Endothelial cell of umbilical vein (primary cell): ENCODE measurements at regions not wholly inside any gene's neighbourhood (a gene's known extent, or its start where the extent isn't known, plus 50 kb on each side); places are given as distances from the start of the nearest gene placed in this dataset.

Source experiments
- BruUV-seq: library from RNA; stranded (reverse); fragments of 400-500 nt; replicated peaks from 2 replicates; lab custom pipeline; 2021; lab: Mats Ljungman, UMichigan
- CTCF ChIA-PET: fragments of 300-600, 350-600 bp; sonication (Branson Sonifier 250); formaldehyde crosslinking; loops from one replicate; lab custom pipeline; 2021; ENCODE audit warnings: antibody characterized with exemption, inconsistent platforms; lab: Charles Lee
- POLR2A ChIA-PET: fragments of 300-600, 350-600 bp; sonication (Branson Sonifier 250); formaldehyde crosslinking; loops from one replicate; lab custom pipeline; 2021; ENCODE audit warnings: antibody characterized with exemption, inconsistent platforms; lab: Charles Lee
- DNase-seq: peaks from one replicate; pipeline ENCODE4 v3.0.0-alpha.2; 2011; ENCODE audit warnings: low read depth, low spot score
- FAIRE-seq: peaks from 2 replicates; lab custom pipeline; 2011; peaks lifted over from hg19 to GRCh38; lab: Jason Lieb, UNC
- H2AFZ ChIP-seq: 2 replicates; pipeline ENCODE4 v1.6.0; 2012; ENCODE audit warnings: low read depth, low read length, control low read depth, inconsistent platforms
- H3K27ac ChIP-seq: 2 replicates; pipeline ENCODE4 v1.5.1; 2011; ENCODE audit warnings: low read depth, mild to moderate bottlenecking, control low read depth, low read length, moderate library complexity; ENCODE audit not compliant: insufficient read depth
- H3K27me3 ChIP-seq, 2 experiments: 2 replicates each; pipeline versions ENCODE4 v1.6.0 to v1.6.1; 2011; ENCODE audit warnings: low read length in 2 of 2, mixed read lengths in 1 of 2; ENCODE audit not compliant: control insufficient read depth in 2 of 2, insufficient read depth in 2 of 2
- H3K36me3 ChIP-seq, 2 experiments: 2 replicates in 1 of 2; 3 replicates in 1 of 2; pipeline ENCODE4 v1.5.1; 2011; ENCODE audit warnings: low read length in 2 of 2, mild to moderate bottlenecking in 1 of 2, moderate library complexity in 1 of 2; ENCODE audit not compliant: control insufficient read depth in 2 of 2, insufficient read depth in 2 of 2; ENCODE audit errors: extremely low read depth in 1 of 2
- H3K4me1 ChIP-seq: 3 replicates; pipeline ENCODE4 v1.5.1; 2011; ENCODE audit warnings: mild to moderate bottlenecking, low read length; ENCODE audit not compliant: control insufficient read depth, insufficient read depth; ENCODE audit errors: extremely low read depth
- H3K4me2 ChIP-seq: 2 replicates; pipeline ENCODE4 v1.6.1; 2011; ENCODE audit warnings: low read length, control low read depth, mixed read lengths; ENCODE audit not compliant: insufficient read depth
- H3K4me3 ChIP-seq, 3 experiments: fragments of 200-600 bp in 1 of 3; sonication (generic), shearing (Covaris generic) in 1 of 3; replicated peaks in 1 of 3; 2 replicates each; pipeline ENCODE4 v1.5.1; 2011 to 2016; ENCODE audit warnings: control low read depth in 3 of 3, low read length in 3 of 3, mild to moderate bottlenecking in 2 of 3, inconsistent platforms in 1 of 3, low read depth in 1 of 3, moderate library complexity in 1 of 3; ENCODE audit not compliant: insufficient read depth in 1 of 3
- H3K79me2 ChIP-seq: 2 replicates; pipeline ENCODE4 v1.6.0; 2012; ENCODE audit warnings: low read length, inconsistent platforms; ENCODE audit not compliant: control insufficient read depth, insufficient read depth
- H3K9ac ChIP-seq: replicated peaks from 2 replicates; pipeline ENCODE3; 2011; ENCODE audit warnings: low read length, control low read depth; ENCODE audit not compliant: insufficient read depth; ENCODE audit errors: extremely low read depth
- H3K9me1 ChIP-seq: replicated peaks from 3 replicates; pipeline ENCODE4 v1.6.0; 2011; ENCODE audit warnings: mild to moderate bottlenecking, low read length; ENCODE audit not compliant: control insufficient read depth, insufficient read depth; ENCODE audit errors: extremely low read depth
- H3K9me3 ChIP-seq: replicated peaks from 2 replicates; pipeline ENCODE4 v1.5.1; 2012; ENCODE audit warnings: low read length, inconsistent platforms; ENCODE audit not compliant: control insufficient read depth, insufficient read depth
- H4K20me1 ChIP-seq: replicated peaks from 2 replicates; pipeline ENCODE3; 2011; ENCODE audit warnings: mild to moderate bottlenecking, low read length; ENCODE audit not compliant: control insufficient read depth, insufficient read depth; ENCODE audit errors: extremely low read depth
- EZH2 ChIP-seq: IDR thresholded peaks from 2 replicates; pipeline ENCODE4 v1.6.1; 2012; ENCODE audit warnings: borderline replicate concordance, low read depth, mild to moderate bottlenecking, moderate library complexity, low read length, inconsistent platforms; ENCODE audit not compliant: severe bottlenecking
- FOS ChIP-seq: IDR thresholded peaks from 2 replicates; pipeline ENCODE4 v1.6.1; 2011; ENCODE audit warnings: mild to moderate bottlenecking, low read length, moderate library complexity, borderline replicate concordance; ENCODE audit not compliant: insufficient read depth
- GATA2 ChIP-seq: IDR thresholded peaks from 2 replicates; pipeline ENCODE4 v1.7.0; 2011; ENCODE audit warnings: low read depth, mild to moderate bottlenecking, moderate library complexity, mixed read lengths, low read length; ENCODE audit not compliant: insufficient read length, insufficient read depth
- JUN ChIP-seq: IDR thresholded peaks from 2 replicates; pipeline ENCODE4 v1.6.1; 2011; ENCODE audit warnings: borderline replicate concordance, low read depth; ENCODE audit not compliant: insufficient read length, insufficient read depth
- MYC ChIP-seq: IDR thresholded peaks from one replicate; pipeline ENCODE4 v1.6.1; 2011; ENCODE audit warnings: mild to moderate bottlenecking, low read depth, low read length
- POLR2A ChIP-seq: IDR thresholded peaks from 2 replicates; pipeline ENCODE4 v1.6.1; 2012; ENCODE audit warnings: low read depth, mild to moderate bottlenecking, control low read depth, low read length
- POLR2AphosphoS5 ChIP-seq: IDR thresholded peaks from 2 replicates; pipeline ENCODE4 v1.6.1; 2012; ENCODE audit warnings: low read depth, mild to moderate bottlenecking, control low read depth, low read length, moderate library complexity; ENCODE audit not compliant: insufficient read depth
- dilution Hi-C: fragments of 300-500 bp; cut with MboI; formaldehyde crosslinking; loops from one replicate; pipeline ENCODE4 v1.15.0; 2019; ENCODE audit warnings: low sequenced_read_pairs; ENCODE audit not compliant: extremely low pct_ligation_motif_present
- intact Hi-C: fragments of 100-400 bp; cut with micrococcal nuclease; formaldehyde crosslinking; loops from one replicate; pipeline ENCODE4 v1.10.0; 2022
- TF ChIP-seq, protein P1 (sequence below), 2 donors: IDR thresholded peaks; 1 replicate in 1 of 2; 2 replicates in 1 of 2; pipeline ENCODE4 v1.5.1; 2011; ENCODE audit warnings: low read length in 2 of 2, mild to moderate bottlenecking in 2 of 2, moderate library complexity in 2 of 2, control low read depth in 1 of 2, inconsistent platforms in 1 of 2, low read depth in 1 of 2; ENCODE audit not compliant: insufficient read depth in 1 of 2; ENCODE audit errors: extremely low read depth in 1 of 2
- TF ChIP-seq, protein P2 (sequence below): IDR thresholded peaks from 2 replicates; pipeline ENCODE4 v1.6.1; 2011; ENCODE audit not compliant: insufficient read depth, insufficient read length

DNA sequence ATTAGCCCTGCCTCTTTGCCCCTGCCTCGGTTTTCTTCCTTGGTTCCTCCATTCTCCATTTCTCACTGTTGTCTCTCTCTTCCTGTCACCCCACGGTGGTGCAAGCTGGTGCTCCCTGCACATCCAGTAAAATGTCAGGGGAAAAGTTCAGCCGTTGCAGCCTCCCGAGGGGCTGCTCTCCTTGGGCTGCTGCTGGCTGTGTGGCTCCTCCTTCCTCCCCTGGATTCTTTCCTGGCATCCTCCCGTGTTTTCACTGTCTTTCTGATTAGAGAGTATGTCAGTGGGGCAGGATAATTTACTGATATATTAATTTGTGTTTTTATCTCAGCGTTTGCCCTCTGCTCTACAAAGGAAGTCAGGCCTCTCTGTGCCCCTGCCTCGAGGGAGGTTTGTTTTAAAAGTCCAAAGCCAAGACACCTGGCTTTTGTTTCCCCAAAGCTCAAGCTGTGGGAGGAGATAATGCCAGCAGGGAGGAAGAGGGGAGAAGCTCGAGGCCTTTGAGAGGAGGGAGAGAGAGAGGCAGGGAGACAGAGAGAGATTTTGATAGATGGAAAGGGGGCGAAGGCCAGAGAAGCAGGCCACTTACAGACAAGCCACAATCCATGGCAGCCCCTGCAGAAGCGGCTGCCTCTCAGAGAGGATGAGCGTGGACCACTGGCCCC lies 150.3 kb upstream of the NR2F2 start:
- H2AFZ ChIP-seq: no peak overlapping the region
- no peaks in the 10 kb centered on the region for H3K9me3 ChIP-seq
- TF ChIP-seq GATA2: no peak
- TF ChIP-seq EZH2: no peak
- no peak for TF ChIP-seq JUN
- no peak for TF ChIP-seq FOS
- TF ChIP-seq, protein P1, sequence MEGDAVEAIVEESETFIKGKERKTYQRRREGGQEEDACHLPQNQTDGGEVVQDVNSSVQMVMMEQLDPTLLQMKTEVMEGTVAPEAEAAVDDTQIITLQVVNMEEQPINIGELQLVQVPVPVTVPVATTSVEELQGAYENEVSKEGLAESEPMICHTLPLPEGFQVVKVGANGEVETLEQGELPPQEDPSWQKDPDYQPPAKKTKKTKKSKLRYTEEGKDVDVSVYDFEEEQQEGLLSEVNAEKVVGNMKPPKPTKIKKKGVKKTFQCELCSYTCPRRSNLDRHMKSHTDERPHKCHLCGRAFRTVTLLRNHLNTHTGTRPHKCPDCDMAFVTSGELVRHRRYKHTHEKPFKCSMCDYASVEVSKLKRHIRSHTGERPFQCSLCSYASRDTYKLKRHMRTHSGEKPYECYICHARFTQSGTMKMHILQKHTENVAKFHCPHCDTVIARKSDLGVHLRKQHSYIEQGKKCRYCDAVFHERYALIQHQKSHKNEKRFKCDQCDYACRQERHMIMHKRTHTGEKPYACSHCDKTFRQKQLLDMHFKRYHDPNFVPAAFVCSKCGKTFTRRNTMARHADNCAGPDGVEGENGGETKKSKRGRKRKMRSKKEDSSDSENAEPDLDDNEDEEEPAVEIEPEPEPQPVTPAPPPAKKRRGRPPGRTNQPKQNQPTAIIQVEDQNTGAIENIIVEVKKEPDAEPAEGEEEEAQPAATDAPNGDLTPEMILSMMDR (IDR thresholded peaks at IDR 0.05; ENCODE audit: extremely low read depth in 1 of 2, insufficient read depth in 1 of 2, low read depth in 1 of 2, low read length in 2 of 2): no peak
- no peak for TF ChIP-seq POLR2AphosphoS5
- no peak for TF ChIP-seq MYC
- no peak for TF ChIP-seq POLR2A
- TF ChIP-seq, protein P2, sequence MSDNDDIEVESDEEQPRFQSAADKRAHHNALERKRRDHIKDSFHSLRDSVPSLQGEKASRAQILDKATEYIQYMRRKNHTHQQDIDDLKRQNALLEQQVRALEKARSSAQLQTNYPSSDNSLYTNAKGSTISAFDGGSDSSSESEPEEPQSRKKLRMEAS: no peak
- intact Hi-C loops: no loop called here
- no peaks in the 10 kb centered on the region for H3K4me1 ChIP-seq
- H3K9ac ChIP-seq: no peak overlapping the region
- no peaks in the 10 kb centered on the region for H4K20me1 ChIP-seq
- dilution Hi-C loops: no loop called here
- H3K79me2 ChIP-seq: no peaks in the 10 kb centered on the region
- ChIA-PET CTCF (no interaction called here), POLR2A (no interaction called here)
- H3K36me3 ChIP-seq: no peaks in the 10 kb centered on the region
- no peak overlapping the region for H3K4me3 ChIP-seq
- no peak overlapping the region for H3K4me2 ChIP-seq
- FAIRE-seq: no peak
- H3K27me3 ChIP-seq: no peaks in the 10 kb centered on the region
- H3K27ac ChIP-seq: no peak overlapping the region
- BruUV-seq: no TSS peak
- DNase-seq: no peak
- H3K9me1 ChIP-seq: no peaks in the 10 kb centered on the region
